Activated CD8-positive, alpha-beta memory T cell treated with anti-CD3 and anti-CD28 coated beads, Interleukin-2, amount 50 U/mL, for 48 hours (primary cell): ENCODE measurements at regions not wholly inside any gene's neighbourhood (a gene's known extent, or its start where the extent isn't known, plus 50 kb on each side); places are given as distances from the start of the nearest gene placed in this dataset.

Experiments used
- DNase-seq: peaks from one replicate; pipeline ENCODE4 v3.0.0-alpha.2; 2020

DNA sequence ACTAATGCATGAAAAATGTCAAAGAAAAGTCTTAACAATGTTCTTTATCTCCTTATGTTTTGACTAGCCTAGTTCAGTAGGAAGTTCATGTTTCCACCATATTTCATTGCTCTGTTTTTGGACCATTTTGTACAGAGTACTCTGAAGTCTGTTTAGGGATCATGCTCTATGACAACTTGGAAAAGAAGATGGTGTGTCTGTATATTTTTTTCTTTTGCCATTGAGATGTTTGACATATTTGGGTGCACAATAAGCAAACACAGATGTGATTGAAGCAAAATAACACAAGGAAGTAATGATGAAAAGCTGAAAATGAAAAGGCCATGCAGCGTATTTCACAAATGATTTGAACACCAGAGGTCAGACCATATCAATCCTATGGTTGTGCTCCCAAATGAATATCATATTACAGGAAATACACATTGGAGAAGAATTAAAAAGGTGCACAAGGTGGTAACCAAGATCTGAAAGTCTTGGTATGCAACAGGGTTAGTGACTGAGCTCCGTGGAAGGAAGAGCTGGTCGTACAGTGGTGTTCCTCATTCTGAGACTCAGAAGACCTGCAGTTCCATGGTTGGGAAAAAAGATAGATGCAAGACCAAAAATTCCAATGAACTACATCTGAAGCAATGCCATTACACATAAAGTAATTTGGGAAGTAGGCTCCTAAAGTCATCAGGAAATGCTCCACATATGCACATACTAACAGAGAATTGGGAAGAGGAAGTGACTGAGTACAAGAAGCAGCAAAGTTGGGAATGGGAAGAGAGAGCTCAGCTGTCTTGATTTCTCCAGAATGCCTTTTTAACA, 463.5 kb downstream of the LMO4 start:
- DNase-seq: no peak

DNA sequence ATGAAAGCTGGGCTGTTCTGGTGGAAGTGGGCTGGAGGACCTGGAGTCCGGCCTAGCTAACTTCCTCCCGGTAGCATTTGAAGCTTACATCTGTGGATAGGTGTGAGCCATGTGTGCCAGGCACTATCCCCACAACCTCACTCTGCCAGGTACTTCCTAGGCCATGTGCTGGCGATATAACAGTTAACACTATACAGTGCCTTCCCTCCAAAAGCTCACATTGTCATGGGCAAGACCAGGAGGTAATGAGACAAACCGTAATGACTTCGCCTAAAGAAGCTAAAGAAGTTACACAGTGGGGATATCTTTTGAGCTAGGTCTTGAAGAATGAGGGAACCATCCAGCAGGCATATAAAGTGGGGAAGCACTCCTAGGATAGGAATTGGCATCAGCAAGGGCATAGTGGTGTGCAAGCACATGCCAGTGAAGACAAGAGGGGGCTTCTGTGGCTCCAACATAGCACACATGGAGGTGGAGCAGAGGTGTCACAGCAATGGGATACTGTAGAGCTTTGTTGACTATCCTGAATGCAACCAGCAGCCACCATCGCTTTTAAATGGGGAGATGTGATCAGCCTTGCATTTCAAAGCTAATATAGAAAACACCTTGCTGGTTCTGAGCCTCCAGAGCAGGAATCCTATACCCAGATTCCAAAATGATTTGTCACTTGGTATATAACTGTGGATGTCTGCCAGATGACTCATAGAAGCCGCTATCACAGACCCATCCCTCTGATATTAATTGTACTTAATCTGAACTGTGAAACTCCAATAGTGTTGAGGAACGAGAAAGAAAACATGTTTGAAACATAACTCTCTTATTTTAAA, 466.3 kb downstream of the LMO4 start:
- no peak for DNase-seq

GRCh38 chr1:87795615-87796337, 467.1 kb downstream of the LMO4 start:
- no peak for DNase-seq

DNA sequence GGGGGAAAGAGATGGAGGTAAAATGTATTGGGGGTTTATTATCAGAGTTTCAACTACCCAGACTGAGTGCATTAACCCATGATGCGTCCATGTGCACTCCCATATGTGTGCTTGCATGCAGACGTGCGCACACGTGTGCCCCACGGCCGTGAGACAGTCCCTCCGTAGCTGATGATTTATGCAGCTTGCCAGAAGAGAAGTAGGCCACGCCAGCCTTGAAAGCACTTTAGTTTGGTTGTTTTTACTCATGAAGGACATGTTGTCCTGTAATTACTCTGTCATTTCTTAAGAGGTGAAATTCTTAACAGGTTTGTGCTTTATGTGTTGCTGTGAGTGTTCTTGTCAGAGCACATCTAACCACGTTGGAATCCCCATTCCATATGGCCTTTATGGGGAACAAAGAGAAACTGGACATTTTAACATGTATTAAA, 467.8 kb downstream of the LMO4 start:
- no peak for DNase-seq

DNA sequence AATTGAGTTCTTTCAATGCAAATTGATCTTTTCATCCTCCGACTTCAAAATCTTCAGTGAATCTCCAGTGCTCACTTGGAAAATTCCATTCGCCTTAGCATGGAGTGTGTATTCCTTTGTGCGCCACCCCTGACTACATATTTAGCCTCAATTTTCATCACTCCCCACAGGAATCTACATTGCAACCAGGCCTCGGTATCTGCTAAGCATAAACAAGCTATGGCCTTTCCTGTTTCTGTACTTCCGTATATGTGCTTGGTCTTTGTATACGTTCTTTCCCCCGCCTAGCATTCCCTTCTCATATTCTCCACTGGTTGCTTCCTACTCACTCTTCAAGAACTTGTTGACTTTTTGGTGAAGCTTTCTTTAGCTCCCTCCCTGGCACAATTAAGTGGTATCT, 470.8 kb downstream of the LMO4 start:
- no peak for DNase-seq

DNA sequence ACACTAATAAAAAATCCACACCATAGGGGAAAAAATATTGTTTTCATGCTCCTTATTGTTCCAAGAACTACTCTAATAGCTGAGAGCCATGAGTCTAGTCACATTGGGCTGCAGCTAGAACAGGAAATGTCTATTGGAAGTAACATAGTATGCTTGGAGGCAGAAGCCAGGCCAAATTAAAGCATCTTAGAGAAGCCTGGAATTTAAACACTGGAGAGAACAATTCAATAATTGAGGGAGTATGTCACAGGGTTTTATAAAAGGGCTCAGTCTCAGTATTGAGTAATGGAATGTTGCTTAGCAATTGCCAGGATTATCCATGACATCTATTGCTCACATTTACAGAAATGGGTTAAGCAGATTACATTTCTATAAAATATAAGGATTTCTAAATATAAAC, 471.3 kb downstream of the LMO4 start:
- DNase-seq: no peak

- no peak for DNase-seq
Measured at GRCh38 chr1:87803375-87803774, 474.7 kb downstream of the LMO4 start.

- DNase-seq: no peak
Measured at GRCh38 chr1:87804128-87804527, 475.4 kb downstream of the LMO4 start.

DNA sequence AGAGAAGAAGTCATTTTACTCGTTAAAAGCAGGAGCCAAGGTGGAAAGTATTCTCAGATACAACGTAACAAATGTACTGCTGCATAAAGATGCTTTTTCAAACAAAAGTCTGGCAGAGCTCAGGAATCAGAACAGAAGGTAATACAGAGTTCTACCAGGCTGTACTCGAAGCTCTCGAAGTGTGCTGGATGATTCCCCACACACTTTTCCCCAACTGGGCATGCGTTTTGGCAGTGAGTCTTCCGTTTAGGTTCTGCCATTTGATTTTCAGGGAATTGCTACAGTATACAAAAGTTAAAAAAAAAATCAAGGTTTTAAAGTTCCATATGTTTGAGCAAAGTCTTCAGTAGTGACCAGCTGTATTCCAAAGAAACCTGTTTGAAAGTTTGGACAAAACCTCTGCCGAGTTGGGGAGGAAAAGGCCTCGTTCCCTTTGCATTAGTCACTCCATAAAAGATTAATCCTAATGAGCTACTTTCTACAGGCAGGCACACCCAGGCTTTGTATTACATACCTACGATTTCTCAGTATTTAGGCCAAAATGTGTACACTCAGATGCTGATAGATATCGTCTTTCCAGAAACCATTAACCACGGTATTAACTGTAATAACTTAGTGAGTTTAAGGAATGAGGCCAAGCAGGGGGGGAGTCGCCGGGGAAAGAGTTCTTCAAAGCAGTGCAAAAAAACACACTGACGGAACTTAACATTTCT, 477.1 kb downstream of the LMO4 start:
- DNase-seq: no peak

GRCh38 chr1:87806379-87807094, 477.9 kb downstream of the LMO4 start:
- no peak for DNase-seq

DNA sequence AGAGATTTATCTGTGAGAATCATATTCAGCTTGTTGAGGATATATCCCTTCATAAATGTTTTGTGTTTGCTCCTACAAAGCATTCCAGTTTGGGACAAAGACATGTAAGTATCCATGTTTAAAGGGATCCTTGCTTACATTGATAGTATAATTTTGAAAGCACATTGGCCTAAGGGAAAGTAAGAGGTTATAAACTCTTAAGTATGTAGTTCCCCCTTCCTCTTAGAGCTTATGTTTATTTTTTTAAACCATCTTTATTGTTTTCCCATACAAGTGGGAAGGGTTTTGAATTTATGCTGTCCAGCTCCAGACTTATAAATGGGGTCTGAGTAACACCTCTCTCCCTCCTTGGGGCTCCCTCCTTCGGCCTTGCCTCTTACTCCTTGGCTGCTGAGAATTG, 481.5 kb downstream of the LMO4 start:
- no peak for DNase-seq

- no peak for DNase-seq
Measured at GRCh38 chr1:87812871-87813577, 484.3 kb downstream of the LMO4 start.

DNA sequence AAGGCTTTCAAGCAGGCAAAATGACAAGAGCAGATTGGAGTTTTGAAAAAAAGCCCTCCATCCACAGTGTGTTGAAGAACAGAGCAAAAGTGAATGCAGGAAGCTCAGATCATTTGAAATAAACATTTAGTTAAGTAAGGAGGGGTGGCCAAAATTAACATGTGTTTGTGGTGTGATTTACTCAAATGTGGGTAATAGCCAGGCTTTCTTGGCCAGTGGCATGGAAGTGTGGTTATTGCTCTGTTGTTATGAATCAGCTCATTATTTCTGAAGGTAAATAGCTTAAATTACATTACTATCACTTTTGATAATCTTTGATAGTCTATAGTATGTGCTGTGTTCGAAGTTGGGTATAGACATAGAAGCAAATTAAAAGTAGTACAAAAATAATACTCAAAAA, 485.9 kb downstream of the LMO4 start:
- DNase-seq: no peak

GRCh38 chr1:87816646-87817045, 488.0 kb downstream of the LMO4 start:
- no peak for DNase-seq

GRCh38 chr1:87820668-87821334, 492.1 kb downstream of the LMO4 start:
- no peak for DNase-seq

- DNase-seq: no peak
Measured at GRCh38 chr1:87821335-87821697, 492.6 kb downstream of the LMO4 start.

DNA sequence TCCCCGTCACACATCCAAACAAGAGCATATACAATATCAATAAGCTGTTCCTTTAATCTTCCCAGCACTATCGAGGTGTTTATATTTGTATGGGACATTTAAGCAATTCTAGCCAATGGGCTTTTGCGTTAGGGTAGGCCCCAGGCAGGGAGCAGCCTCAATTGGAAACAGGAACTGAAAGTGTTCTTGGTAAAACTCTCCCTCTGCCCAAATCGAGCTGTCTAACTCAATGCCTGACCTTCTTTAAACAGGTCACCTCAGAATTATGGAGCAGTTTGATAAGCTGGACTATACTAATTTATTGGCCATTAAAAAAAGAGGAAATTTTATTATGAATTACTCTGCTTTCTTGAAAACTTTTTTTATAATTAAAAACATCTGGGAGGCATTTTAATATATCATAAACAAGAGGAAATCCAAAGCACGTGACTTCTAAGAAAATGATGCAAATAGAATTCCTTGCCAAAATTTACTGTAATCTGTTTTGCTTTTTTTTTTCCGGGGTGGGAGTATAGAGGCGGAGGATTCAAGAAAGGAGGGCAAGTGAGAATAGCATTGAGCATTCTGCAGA, 498.1 kb downstream of the LMO4 start:
- DNase-seq: no peak

- DNase-seq: no peak
Measured at GRCh38 chr1:87829360-87829759, 500.7 kb downstream of the LMO4 start.

GRCh38 chr1:87830432-87830978, 501.8 kb downstream of the LMO4 start:
- no peak for DNase-seq

GRCh38 chr1:87833166-87833565, 504.5 kb downstream of the LMO4 start:
- no peak for DNase-seq
